ENCODE measurements at regions not wholly inside any gene's neighbourhood (a gene's known extent, or its start where the extent isn't known, plus 50 kb on each side); places are given as distances from the start of the nearest gene placed in this dataset.

DNA sequence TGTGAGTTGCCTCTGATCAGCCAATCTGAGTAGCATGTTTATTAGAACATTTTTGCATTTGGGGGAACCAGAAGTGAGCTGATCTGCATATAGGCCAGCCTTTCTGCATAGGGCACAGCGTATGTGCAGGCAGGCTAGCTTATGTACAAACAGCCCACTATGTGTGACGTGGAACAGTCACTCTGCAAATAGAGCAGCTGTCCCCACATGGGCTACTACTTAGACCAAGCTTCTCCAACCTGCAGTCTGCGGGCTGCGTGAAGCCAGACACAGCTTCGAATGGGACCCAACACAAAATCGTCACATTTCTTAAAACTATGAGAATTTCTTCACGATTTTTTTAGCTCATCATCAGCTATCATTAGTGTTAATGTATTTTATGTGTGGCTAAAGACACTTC lies 134.1 kb upstream of the FAM20C start:
- Histone ChIP-seq H3K36me3 (ENCODE audit: insufficient read depth, low read length, poor library complexity, severe bottlenecking) (no peaks in the 10 kb centered on the region), H3K4me1 (ENCODE audit: insufficient read depth, low read length, poor library complexity, severe bottlenecking) (no peaks in the 10 kb centered on the region), H3K9me3 (ENCODE audit: low read depth, low read length, poor library complexity, severe bottlenecking) (no peaks in the 10 kb centered on the region), H3K27me3 (replicated peaks; ENCODE audit: insufficient read depth, low read depth, low read length, poor library complexity) (no peaks in the 10 kb centered on the region), H3K27ac (ENCODE audit: low read depth, low read length, poor library complexity, severe bottlenecking) (no peak overlapping the region), H3K4me3 (ENCODE audit: low read depth, low read length, poor library complexity, severe bottlenecking) (no peak overlapping the region)
- BruUV-seq (replicated peaks), result no TSS peak
- intact Hi-C loops (cut with micrococcal nuclease; ENCODE audit: unreplicated experiment), result no loop called here
- CTCF ChIA-PET, result no interaction called here
- no peak for TF ChIP-seq EZH2 (IDR thresholded peaks at IDR 0.05; ENCODE audit: borderline replicate concordance, low read depth, low read length, poor library complexity, severe bottlenecking)
- TF ChIP-seq, protein P1, sequence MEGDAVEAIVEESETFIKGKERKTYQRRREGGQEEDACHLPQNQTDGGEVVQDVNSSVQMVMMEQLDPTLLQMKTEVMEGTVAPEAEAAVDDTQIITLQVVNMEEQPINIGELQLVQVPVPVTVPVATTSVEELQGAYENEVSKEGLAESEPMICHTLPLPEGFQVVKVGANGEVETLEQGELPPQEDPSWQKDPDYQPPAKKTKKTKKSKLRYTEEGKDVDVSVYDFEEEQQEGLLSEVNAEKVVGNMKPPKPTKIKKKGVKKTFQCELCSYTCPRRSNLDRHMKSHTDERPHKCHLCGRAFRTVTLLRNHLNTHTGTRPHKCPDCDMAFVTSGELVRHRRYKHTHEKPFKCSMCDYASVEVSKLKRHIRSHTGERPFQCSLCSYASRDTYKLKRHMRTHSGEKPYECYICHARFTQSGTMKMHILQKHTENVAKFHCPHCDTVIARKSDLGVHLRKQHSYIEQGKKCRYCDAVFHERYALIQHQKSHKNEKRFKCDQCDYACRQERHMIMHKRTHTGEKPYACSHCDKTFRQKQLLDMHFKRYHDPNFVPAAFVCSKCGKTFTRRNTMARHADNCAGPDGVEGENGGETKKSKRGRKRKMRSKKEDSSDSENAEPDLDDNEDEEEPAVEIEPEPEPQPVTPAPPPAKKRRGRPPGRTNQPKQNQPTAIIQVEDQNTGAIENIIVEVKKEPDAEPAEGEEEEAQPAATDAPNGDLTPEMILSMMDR (conservative IDR thresholded peaks at IDR 0.05; ENCODE audit: low read depth, low read length), result no peak
- POLR2A ChIA-PET (ENCODE audit: low non-redundant PET), result no interaction called here
- DNase-seq (ENCODE audit: low spot score), result no peak

DNA sequence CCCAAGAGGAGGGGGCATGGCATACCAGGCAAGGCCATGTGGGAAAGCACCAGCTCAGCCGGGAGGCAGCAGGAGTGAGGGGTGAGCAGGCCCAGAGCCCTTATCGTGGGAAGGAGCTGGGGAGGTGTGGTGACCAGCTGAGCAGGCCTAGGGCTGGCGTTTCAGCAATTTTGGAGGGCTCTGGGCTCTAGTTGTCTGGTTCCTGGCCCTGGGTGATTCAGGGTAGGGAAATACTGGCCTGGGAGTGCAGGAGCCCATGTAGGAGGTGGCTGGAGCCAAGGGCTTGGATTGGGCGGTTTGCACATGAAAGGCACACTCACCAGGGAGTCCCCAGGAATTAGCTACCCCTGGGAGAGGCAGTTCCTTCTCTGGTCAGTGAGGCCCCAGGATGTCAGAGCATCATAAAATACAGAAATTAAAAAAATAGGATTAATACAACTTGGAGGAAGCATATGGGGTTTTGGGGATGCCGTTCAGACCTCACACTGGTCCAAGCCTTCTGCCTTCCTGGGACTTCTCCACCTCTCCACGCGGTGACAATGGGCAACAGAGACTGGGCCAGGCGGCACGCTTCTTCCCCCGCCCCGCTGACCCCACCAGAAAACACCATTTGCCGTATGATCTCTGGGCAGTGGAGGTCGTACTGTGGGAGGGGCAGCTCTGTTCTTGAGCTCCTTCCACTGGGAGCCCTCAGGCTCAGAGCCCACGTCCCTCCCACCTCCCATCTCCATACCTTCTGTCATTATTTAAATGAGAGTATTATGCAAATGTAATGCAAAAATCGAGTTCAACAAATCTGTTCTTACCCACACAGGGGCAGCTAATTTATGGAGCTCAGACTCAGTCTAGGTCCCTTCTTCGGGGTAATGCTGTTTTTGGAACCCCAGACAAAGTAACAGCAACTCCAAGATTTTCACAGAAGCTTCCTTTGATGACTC lies 133.0 kb upstream of the FAM20C start:
- intact Hi-C loops (cut with micrococcal nuclease; ENCODE audit: unreplicated experiment), result no loop called here
- H3K9me3 ChIP-seq (ENCODE audit: low read depth, low read length, poor library complexity, severe bottlenecking), result no peaks in the 10 kb centered on the region
- DNase-seq (ENCODE audit: low spot score), result no peak
- no peak overlapping the region for H3K27ac ChIP-seq (ENCODE audit: low read depth, low read length, poor library complexity, severe bottlenecking)
- POLR2A ChIA-PET (ENCODE audit: low non-redundant PET), result no interaction called here
- no peaks in the 10 kb centered on the region for H3K36me3 ChIP-seq (ENCODE audit: insufficient read depth, low read length, poor library complexity, severe bottlenecking)
- no peak overlapping the region for H3K4me3 ChIP-seq (ENCODE audit: low read depth, low read length, poor library complexity, severe bottlenecking)
- no peaks in the 10 kb centered on the region for H3K27me3 ChIP-seq (replicated peaks; ENCODE audit: insufficient read depth, low read depth, low read length, poor library complexity)
- no peaks in the 10 kb centered on the region for H3K4me1 ChIP-seq (ENCODE audit: insufficient read depth, low read length, poor library complexity, severe bottlenecking)
- TF ChIP-seq, protein P1 (conservative IDR thresholded peaks at IDR 0.05; ENCODE audit: low read depth, low read length), result no peak
- TF ChIP-seq EZH2 (IDR thresholded peaks at IDR 0.05; ENCODE audit: borderline replicate concordance, low read depth, low read length, poor library complexity, severe bottlenecking), result no peak
- CTCF ChIA-PET, result no interaction called here
- no TSS peak for BruUV-seq (replicated peaks)

DNA sequence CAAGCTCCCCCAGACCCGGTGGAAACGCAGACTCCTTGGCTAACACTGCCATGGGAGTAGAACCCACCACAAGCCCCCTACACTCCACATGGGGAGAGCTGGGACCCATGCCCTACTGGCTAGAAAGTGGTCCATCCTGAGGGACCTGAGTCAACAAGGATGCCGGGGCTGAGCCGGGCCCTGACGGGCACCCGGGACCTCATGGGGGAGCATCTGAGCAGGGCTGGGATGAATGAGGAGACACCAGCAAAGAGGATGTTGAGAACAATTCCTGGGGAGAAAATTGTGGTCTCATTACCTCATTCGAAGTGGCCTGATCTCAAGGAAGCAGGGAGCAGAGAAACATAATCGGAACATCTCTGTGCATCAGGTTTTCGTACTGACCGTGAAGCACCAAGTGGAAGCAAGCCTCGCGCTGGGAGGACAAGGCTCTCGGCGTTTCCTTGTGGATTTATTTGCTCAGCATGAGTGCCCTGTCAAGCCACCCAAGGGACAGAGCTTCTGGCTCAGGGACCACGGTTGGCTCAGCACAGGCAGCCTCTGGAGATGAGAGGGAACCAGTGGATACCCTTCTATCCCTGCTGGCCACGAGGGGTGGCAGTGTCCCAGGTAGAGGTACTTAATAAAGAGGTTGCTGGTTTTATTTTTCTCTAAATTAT lies 132.2 kb upstream of the FAM20C start:
- intact Hi-C loops (cut with micrococcal nuclease; ENCODE audit: unreplicated experiment), result no loop called here
- DNase-seq (ENCODE audit: low spot score), result no peak
- ChIA-PET CTCF (no interaction called here), POLR2A (ENCODE audit: low non-redundant PET) (no interaction called here)
- Histone ChIP-seq H3K27me3 (replicated peaks; ENCODE audit: insufficient read depth, low read depth, low read length, poor library complexity) (no peaks in the 10 kb centered on the region), H3K9me3 (ENCODE audit: low read depth, low read length, poor library complexity, severe bottlenecking) (no peaks in the 10 kb centered on the region), H3K4me1 (ENCODE audit: insufficient read depth, low read length, poor library complexity, severe bottlenecking) (no peaks in the 10 kb centered on the region), H3K27ac (ENCODE audit: low read depth, low read length, poor library complexity, severe bottlenecking) (no peak overlapping the region), H3K4me3 (ENCODE audit: low read depth, low read length, poor library complexity, severe bottlenecking) (no peak overlapping the region), H3K36me3 (ENCODE audit: insufficient read depth, low read length, poor library complexity, severe bottlenecking) (no peaks in the 10 kb centered on the region)
- BruUV-seq (replicated peaks), result no TSS peak
- no peak for TF ChIP-seq EZH2 (IDR thresholded peaks at IDR 0.05; ENCODE audit: borderline replicate concordance, low read depth, low read length, poor library complexity, severe bottlenecking)
- TF ChIP-seq, protein P1 (conservative IDR thresholded peaks at IDR 0.05; ENCODE audit: low read depth, low read length), result no peak

Data from A673 (cell line).